ENCODE measurements at regions not wholly inside any gene's neighbourhood (a gene's known extent, or its start where the extent isn't known, plus 50 kb on each side); places are given as distances from the start of the nearest gene placed in this dataset.

DNA sequence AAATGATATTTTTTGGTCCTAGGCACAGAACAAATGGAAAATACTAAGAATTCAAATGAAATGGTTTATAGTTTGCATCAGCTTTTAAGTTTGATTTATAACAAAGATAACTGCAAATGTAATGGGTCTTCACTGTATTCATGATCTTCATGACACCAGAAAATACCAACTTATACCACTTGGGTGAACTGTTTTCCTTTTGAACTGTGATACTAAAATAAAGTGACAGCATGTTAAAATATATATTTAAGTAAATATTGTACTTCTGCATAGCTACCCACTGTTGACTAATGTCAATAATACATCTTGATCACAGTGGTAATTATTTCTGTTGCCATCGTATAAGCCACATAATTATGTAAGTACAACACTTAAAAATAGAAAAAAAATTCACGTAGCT, 442.0 kb upstream of the ANKRD30A start:
- DNase-seq = no peak

GRCh38 chr10:36681751-36682632, 443.4 kb upstream of the ANKRD30A start:
- no peak for DNase-seq

DNA sequence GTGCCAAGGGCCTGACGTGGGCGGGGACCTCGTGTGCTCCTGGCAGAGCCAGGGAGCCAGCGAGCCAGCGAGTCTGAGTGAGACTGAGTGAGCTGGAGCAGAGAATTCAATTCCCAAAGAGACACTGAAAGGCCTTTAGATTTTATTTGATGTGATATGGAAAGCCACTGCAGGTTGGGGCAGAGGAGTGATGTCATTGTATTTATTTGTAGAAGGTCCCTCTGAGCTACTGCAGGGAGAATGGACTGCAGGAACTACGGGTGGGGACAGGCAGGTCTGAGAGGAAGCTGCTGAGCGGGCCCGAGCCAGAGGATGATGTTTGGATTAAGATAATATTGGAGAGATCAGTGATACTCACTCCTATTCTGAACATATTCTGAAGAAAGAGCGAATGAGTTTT, 445.8 kb upstream of the ANKRD30A start:
- no peak for DNase-seq

- DNase-seq = no peak
Measured at GRCh38 chr10:36677431-36677768, 448.0 kb upstream of the ANKRD30A start.

DNA sequence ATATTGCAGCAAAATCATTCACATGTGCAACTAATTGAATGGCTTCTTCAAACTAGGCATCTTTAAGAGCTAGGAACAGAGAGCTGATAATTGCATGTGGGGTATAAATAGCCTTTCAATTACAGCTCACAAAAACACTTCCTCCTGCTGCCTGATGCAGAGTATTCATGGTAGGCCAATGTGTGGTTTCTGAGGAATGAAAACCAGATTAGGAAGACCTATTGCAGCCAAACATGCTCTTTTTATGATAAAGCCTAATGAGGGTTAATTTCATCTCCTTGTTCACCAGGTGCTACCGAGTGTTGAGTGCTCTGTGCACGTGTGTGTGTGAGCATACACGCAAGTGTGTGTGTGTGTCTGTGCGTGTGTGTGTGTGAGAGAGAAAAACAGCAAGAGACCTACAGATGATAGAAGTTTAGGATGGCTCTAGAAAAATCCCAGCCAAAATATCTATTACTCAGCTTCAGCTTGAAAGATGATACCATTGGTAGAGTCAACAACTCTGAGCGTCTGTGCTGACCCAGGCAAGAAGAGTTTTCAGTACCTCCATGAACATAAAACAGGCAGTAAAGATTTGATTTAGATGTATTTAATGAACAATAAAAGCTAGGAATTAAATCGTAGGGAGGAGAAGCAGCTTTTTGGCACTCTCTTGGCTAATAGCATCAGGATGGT, 448.5 kb upstream of the ANKRD30A start:
- no peak for DNase-seq

DNA sequence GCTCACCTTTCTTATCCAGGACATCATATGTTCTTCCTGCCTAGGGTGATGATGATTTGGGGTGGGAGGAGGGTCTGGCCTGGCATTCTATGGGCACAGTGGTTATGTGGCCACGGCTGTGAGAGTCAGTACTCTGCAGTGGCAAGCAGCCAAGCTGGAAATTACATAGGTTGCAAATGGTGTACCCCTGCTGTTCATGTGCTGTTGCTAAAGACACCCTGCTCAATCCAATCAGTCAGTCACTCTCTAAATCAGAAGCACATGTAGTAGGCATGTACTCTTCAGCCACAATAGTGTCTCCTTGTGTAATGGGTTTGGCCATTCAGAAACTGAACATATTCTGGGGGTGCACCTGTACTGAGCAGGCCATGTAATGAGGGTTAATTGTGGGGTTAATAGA, 449.1 kb upstream of the ANKRD30A start:
- no peak for DNase-seq

DNA sequence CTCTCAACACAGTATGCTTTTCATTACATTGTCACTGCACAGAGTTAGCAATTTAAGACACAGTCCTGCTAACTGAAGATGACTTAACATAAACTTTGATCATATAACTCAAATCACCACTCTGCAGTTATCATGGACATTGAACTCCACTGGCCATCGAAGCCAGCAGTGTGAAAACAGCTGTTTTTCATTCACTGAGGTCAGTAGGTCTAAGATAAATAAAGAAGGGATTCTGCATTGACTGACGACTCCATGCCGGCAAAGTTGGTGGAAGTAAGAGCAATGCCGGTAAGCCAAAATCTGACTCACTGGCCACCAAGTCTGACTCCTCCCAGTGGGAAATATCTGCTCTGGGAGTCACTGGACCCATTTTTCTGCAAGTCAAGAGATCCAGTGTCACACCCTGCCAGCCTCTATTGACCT, 449.9 kb upstream of the ANKRD30A start:
- DNase-seq = no peak

- no peak for DNase-seq
Measured at GRCh38 chr10:36671607-36672006, 453.8 kb upstream of the ANKRD30A start.

GRCh38 chr10:36670621-36671402, 454.6 kb upstream of the ANKRD30A start:
- DNase-seq = no peak

DNA sequence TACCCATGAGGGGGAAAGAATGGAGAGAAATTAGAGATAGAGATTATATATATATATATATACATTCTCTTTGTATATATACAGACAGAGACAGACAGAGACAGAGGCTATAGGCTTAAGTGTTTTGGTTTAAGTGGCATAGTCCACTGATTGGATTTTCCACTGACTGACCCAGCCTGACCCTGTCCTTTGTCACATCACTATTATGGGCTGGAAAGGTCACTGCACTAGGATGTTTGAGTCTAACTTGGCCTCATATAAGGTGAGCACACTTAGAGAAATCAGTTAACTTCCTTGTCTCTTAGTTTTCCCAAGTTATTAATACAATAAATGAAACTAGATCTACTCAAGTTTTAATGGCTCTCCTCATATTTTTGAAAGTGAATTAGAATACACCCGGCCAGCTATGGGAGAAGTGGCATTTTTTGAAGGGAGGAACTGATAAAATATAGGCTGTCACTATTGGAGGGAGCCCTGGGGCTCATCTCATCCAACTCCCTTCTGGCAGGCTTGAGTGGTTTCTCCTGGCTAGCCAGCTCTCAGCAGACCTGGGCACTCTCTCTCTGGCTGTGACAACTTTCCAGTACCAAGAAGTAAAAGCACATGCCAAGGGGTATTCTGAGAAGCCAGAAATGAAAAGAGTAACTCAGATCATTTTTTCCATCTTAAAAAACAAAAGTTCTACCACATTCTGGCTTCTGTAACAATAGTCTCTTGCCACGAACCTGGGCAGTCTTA, 455.6 kb upstream of the ANKRD30A start:
- DNase-seq = no peak

DNA sequence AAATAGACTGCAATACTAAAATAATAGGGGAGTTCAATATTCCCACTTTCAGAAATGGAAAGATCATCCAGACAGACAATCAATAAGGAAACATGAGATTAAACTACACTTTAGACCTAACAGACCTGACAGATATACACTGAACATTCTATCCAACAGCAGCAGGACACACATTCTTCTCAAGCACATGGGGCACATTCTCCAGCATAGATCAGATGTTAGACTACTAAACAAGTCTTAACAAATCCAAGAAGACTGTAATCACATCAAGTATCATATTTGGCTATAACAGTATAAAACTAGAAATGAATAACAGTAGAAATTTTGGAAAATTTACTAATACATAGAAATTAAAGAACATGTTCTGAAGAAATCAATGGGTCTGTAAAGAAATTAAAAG, 458.9 kb upstream of the ANKRD30A start:
- no peak for DNase-seq

DNA sequence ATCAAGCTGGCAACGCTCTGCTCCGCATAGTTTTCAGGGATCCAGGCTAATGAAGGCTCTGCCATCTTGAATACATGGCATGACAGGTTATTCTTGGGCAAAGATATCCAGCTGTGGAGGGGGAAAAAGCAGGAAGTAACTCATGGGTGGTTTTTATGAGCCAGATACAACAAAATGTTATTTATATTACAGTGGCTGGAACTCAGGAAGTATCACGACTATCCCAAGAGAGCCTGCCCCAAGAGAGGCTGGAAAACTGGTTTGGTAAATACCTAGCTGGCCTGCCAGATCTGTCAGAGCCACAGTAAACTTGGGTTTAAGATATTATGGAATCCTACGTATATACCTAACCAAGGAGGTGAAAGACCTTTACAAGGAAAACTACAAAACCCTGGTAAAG, 462.8 kb upstream of the ANKRD30A start:
- no peak for DNase-seq

DNA sequence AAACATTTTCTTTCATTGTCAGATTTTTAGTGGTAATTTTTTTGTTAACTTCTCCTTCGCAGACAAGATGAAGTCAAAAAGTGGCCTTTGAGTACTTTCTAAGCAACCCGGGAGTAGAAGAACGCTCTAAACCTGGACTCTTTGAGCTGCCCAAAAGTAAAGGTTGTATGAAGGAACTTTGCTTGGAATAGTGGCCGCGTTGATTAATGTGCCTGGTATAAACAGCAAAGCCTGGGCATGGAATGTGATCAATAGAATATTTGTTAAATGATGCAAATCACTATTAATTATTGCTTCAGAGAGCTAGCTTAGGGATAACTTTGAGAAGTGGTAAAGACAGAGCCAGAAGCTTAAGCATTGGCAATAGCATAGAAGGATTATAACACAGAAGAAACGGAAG, 475.1 kb upstream of the ANKRD30A start:
- DNase-seq = no peak

- no peak for DNase-seq
Measured at GRCh38 chr10:36647540-36647939, 477.9 kb upstream of the ANKRD30A start.

GRCh38 chr10:36640626-36641025, 484.8 kb upstream of the ANKRD30A start:
- DNase-seq = no peak

- DNase-seq = no peak
Measured at GRCh38 chr10:36638462-36639155, 486.8 kb upstream of the ANKRD30A start.

DNA sequence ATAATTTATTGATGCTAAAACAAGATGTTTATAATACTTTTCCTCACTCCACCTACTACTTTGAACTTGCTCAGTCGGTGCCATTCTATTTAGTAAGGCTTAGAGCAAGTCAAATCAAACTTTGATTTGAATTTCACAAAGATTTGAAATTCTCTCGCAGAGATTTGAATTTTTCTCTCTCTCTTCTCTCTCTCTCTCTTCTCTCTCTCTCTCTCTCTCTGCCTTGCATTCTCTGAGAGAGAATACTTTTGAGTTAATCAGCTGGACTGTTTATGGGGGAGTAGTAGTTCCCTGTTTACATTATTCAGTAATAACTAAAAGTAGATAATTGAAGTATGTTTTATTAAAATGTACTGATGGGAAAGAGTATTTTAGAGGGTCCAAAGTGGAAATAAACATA, 488.5 kb upstream of the ANKRD30A start:
- DNase-seq = no peak

GRCh38 chr10:36636285-36636839, 489.0 kb upstream of the ANKRD30A start:
- DNase-seq = no peak

GRCh38 chr10:36634916-36635315, 490.5 kb upstream of the ANKRD30A start:
- no peak for DNase-seq

GRCh38 chr10:36630267-36630666, 495.1 kb upstream of the ANKRD30A start:
- DNase-seq = no peak

DNA sequence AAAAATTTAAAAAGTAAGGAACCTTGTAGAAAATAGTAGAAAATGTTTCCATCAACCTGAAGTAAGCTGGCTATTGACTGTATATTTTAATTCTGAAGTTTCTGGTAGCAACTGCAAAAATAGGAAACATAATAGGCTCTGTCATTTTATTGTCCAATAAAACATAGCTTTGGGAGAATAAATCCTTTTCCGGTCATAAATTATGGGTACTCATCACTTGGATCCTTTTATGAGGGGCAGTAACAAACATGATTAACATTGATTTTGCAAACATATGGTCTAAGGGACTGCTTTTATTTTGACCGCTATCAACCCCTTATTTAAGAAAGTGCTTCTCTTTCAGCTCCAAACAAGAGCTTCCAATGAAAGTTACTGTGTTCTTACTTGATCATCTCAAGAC, 495.9 kb upstream of the ANKRD30A start:
- DNase-seq = no peak

DNA sequence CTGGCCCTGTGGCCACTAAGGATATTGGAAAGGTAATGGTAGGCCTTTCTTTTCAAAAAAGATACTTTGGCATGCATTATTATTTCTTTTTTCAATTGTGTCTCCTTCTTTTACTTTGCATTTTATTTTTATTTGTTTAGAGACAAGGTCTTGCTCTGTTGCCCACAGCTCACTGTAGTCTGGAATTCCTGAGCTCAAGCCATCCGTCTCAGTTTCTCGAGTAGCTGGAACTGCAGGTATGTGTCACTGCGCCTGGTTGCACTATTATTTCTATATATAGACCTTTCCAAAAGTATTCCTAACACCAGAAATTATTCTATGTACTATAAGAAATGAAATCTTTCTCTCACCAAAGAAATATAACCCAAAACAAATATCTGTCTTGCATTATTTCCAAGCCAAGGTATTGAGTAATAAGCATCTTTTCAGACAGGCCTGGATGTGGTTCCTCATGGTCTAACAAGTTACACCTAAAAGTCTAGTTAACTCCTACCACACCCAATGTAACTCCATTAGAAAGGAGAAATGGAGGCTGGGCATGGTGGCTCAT, 500.8 kb upstream of the ANKRD30A start:
- DNase-seq = no peak

Data from AML-193 (cell line).